ENCODE measurements at regions not wholly inside any gene's neighbourhood (a gene's known extent, or its start where the extent isn't known, plus 50 kb on each side); places are given as distances from the start of the nearest gene placed in this dataset.

DNA sequence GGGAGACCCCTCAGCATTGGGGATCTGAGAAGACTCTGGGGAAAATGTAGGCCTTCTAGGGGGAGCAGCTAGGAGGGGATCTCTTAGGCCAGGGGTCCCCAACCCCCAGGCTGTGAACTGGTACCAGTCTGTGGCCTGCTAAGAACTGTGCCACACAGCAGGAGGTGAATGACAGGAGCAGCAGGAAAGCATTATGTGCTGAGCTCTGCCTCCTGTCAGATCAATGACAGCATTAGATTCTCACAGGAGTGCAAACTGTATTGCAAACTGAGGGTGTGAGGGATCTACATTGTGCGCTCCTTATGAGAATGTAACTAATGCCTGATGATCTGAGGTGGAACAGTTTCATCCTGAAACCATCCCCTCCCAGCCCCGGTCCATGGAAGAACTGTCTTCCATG lies 127.3 kb downstream of the SCG2 start:
- Histone ChIP-seq H3K27me3 (ENCODE audit: control insufficient read depth, insufficient read depth, low read length) (no peaks in the 10 kb centered on the region), H3K9me3 (ENCODE audit: control insufficient read depth, insufficient read depth, low read length) (no peaks in the 10 kb centered on the region), H3K4me3 (ENCODE audit: low read depth, low read length) (no peak overlapping the region), H3K27ac (ENCODE audit: low read depth, low read length) (no peak overlapping the region)
- TF ChIP-seq, protein P1, sequence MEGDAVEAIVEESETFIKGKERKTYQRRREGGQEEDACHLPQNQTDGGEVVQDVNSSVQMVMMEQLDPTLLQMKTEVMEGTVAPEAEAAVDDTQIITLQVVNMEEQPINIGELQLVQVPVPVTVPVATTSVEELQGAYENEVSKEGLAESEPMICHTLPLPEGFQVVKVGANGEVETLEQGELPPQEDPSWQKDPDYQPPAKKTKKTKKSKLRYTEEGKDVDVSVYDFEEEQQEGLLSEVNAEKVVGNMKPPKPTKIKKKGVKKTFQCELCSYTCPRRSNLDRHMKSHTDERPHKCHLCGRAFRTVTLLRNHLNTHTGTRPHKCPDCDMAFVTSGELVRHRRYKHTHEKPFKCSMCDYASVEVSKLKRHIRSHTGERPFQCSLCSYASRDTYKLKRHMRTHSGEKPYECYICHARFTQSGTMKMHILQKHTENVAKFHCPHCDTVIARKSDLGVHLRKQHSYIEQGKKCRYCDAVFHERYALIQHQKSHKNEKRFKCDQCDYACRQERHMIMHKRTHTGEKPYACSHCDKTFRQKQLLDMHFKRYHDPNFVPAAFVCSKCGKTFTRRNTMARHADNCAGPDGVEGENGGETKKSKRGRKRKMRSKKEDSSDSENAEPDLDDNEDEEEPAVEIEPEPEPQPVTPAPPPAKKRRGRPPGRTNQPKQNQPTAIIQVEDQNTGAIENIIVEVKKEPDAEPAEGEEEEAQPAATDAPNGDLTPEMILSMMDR (IDR thresholded peaks at IDR 0.05; ENCODE audit: low read depth, low read length) = no peak
- POLR2A ChIA-PET = no interaction called here
- DNase-seq (ENCODE audit: low read depth, low spot score) = no peak
- CTCF ChIA-PET = interaction anchor here (1.1 kb wide), 1 partner anchor 228 kb away, joined by 3 read pairs; no protein-coding TSS in a partner anchor

DNA sequence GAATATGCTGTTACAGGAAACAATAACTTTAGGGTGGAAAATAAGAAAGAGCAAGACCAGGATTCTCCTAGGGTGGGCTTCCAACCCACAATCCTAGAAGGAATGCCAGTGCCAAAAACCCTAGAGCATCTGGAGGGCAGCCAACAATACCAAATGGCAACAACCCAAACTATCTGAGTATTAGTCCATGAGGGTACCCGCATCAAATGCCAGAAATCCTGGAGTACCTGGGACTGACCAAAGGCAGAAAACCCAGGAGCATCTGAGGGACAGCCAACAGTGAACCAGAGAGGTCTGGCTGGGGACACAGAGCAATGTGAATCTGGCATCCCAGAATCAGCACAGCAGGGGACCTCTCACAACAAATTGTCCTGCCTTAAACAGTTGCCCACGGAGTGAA lies 126.3 kb downstream of the SCG2 start:
- Histone ChIP-seq H3K27me3 (ENCODE audit: control insufficient read depth, insufficient read depth, low read length) (no peaks in the 10 kb centered on the region), H3K4me3 (ENCODE audit: low read depth, low read length) (no peak overlapping the region), H3K27ac (ENCODE audit: low read depth, low read length) (no peak overlapping the region), H3K9me3 (ENCODE audit: control insufficient read depth, insufficient read depth, low read length) (no peaks in the 10 kb centered on the region)
- ChIA-PET CTCF (no interaction called here), POLR2A (no interaction called here)
- no peak for DNase-seq (ENCODE audit: low read depth, low spot score)
- TF ChIP-seq, protein P1 (IDR thresholded peaks at IDR 0.05; ENCODE audit: low read depth, low read length) = no peak

DNA sequence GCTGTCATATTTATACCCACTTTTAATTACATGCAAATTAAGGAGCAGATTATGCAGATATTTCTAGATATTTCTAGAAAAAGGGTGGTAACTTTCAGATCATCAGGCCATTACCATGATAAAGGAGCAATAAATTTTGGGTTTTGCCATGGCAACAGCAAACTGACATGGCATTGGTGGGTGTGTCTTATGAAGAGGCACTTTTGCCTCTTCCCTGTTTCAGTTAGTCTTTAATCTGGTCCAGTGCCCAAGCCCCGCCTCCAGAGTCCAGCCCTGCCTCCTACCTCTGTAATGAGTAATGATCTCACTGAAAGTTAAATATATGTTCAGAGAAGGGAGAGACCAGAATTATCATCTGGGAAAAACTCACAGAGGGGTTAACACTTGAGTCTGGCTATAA lies 124.8 kb downstream of the SCG2 start:
- TF ChIP-seq, protein P1 (IDR thresholded peaks at IDR 0.05; ENCODE audit: low read depth, low read length) = no peak
- ChIA-PET CTCF (no interaction called here), POLR2A (no interaction called here)
- Histone ChIP-seq H3K27ac (ENCODE audit: low read depth, low read length) (no peak overlapping the region), H3K4me3 (ENCODE audit: low read depth, low read length) (no peak overlapping the region), H3K9me3 (ENCODE audit: control insufficient read depth, insufficient read depth, low read length) (no peaks in the 10 kb centered on the region), H3K27me3 (ENCODE audit: control insufficient read depth, insufficient read depth, low read length) (no peaks in the 10 kb centered on the region)
- no peak for DNase-seq (ENCODE audit: low read depth, low spot score)

DNA sequence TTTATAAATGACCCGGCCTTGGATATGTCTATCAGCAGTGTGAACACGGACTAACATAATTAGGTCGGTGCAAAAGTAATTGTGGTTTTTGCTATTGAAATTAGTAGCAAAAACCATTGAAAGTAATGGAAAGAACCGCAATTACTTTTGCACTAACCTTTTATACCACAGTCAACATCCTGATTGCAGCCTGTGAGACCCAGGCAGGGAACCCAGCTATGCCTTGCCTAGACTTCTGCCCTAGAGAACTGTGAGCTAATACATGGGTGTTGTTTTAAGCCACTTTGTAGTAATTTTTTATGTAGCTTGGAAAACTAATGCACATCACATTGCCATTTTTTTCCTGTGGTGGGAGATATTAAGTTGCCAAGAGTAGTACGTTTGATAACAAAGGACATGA lies 120.7 kb downstream of the SCG2 start:
- Histone ChIP-seq H3K9me3 (ENCODE audit: control insufficient read depth, insufficient read depth, low read length) (no peaks in the 10 kb centered on the region), H3K4me3 (ENCODE audit: low read depth, low read length) (no peak overlapping the region), H3K27me3 (ENCODE audit: control insufficient read depth, insufficient read depth, low read length) (no peaks in the 10 kb centered on the region), H3K27ac (ENCODE audit: low read depth, low read length) (no peak overlapping the region)
- CTCF ChIA-PET = no interaction called here
- TF ChIP-seq, protein P1 (IDR thresholded peaks at IDR 0.05; ENCODE audit: low read depth, low read length) = no peak
- DNase-seq (ENCODE audit: low read depth, low spot score) = no peak
- POLR2A ChIA-PET = no interaction called here

DNA sequence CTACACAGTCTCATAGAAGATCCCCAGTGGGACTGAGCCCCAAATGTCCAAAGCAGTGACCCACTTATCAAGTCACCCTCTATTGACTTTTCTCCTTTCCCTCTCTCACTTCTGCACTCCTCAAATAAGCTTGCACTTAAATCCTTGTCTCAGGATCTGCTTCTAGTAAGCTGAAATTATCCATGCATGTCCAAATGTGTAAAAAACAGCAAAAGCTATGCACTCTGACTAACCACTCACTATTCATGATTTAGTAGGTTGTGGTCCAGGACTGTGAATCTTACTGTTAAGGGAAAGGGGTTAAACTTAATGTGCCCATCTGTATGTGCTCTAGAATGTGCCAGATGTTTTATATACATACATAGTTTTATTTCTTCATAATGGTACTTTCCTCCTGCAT lies 115.4 kb downstream of the SCG2 start:
- no peak for DNase-seq (ENCODE audit: low read depth, low spot score)
- Histone ChIP-seq H3K27ac (ENCODE audit: low read depth, low read length) (no peak overlapping the region), H3K9me3 (ENCODE audit: control insufficient read depth, insufficient read depth, low read length) (no peaks in the 10 kb centered on the region), H3K27me3 (ENCODE audit: control insufficient read depth, insufficient read depth, low read length) (no peaks in the 10 kb centered on the region), H3K4me3 (ENCODE audit: low read depth, low read length) (no peak overlapping the region)
- POLR2A ChIA-PET = no interaction called here
- TF ChIP-seq, protein P1 (IDR thresholded peaks at IDR 0.05; ENCODE audit: low read depth, low read length) = no peak
- CTCF ChIA-PET = interaction anchor here (0.6 kb wide), 1 partner anchor 17 kb away, joined by 4 read pairs; no protein-coding TSS in a partner anchor

Measured in AG04450 (cell line).